ENCODE measurements at regions not wholly inside any gene's neighbourhood (a gene's known extent, or its start where the extent isn't known, plus 50 kb on each side); places are given as distances from the start of the nearest gene placed in this dataset.

DNA sequence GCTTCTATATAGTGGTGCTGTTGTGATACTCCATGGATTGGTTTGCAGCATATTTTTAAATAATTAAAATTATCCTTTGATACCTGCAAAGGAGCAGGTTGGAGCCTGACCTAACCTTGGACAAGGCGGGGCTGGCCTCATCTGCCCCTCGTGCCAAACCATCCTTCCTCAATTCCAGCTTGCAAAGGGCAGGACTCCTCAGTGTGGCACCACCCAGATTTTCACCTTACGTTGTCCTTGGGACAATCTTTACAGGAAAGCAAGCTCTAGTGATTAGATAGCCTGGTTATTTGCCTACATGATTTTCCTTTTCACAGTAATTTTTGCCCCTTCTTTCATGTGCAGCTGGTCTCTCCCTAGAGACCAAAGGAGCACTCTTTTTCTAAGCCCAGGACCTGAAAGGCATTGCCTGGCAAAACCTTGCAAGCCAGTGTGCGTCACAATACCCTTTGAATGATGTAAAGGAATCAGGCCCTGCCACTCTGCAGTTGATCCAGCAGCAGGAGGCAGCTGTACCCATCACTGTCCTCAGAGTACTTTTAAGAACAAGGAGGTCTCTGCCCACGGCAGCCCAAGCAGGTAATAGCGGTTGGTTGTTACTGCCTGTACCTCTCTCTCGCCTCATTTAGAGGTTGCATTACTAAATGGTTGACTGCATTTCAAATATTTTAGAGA lies 99.4 kb downstream of the ADSS2 start:
- DNase-seq: no peak

DNA sequence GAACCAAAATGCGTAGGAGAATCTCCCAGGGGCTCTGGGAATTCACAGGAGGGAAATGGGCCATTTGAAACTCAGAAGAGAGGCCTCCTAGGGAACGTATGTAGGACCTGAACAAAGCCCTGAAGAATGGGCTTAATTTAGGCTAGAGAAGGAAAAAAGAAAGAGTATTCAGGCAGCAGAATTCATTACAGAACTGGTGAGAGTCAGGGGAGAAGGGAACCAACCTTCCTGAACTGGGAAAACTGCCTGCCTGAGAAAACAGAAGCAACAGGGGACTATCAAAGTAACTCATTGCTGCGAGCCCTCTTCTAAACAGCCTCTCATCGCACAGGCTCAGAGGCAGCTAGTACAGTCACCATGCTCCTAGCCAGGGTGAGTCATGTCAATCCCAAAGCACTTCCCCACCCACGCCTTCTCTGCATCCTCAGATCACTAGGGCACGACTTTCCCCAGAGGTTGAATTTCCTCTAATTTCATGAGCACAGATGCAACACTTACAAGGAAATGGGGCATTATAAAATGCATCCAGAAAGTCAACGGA lies 98.1 kb downstream of the ADSS2 start:
- no peak for DNase-seq

GRCh38 chr1:244354810-244355278 lies 96.9 kb downstream of the ADSS2 start:
- no peak for DNase-seq

- DNase-seq: no peak
Measured at GRCh38 chr1:244356376-244356775, 95.3 kb downstream of the ADSS2 start.
